OCI-LY1 (cell line): ENCODE measurements at regions not wholly inside any gene's neighbourhood (a gene's known extent, or its start where the extent isn't known, plus 50 kb on each side); places are given as distances from the start of the nearest gene placed in this dataset.

Source experiments
- H2AFZ ChIP-seq: fragments of 200-600 bp; sonication (generic), shearing (Covaris generic); 2 replicates; pipeline ENCODE4 v1.6.0; 2014; ENCODE audit warnings: antibody characterized with exemption, mild to moderate bottlenecking, low read length
- H3F3A ChIP-seq: fragments of 200-600 bp; sonication (generic), shearing (Covaris generic); 2 replicates; pipeline ENCODE4 v1.6.0; 2014; ENCODE audit warnings: mild to moderate bottlenecking, antibody characterized with exemption, low read length, moderate library complexity; ENCODE audit not compliant: insufficient read depth
- H3K27ac ChIP-seq: fragments of 200-600 bp; sonication (generic); 2 replicates; pipeline ENCODE4 v1.5.1; 2014; ENCODE audit warnings: low read length, mixed run types, mild to moderate bottlenecking, low read depth; ENCODE audit not compliant: poor library complexity, severe bottlenecking
- H3K27me3 ChIP-seq: fragments of 200-600 bp; sonication (generic); 2 replicates; pipeline ENCODE4 v1.6.0; 2014; ENCODE audit warnings: antibody characterized with exemption, mild to moderate bottlenecking, low read length, moderate library complexity; ENCODE audit not compliant: insufficient read depth
- H3K36me3 ChIP-seq: fragments of 200-600 bp; sonication (generic); 2 replicates; pipeline ENCODE4 v1.6.1; 2014; ENCODE audit warnings: mild to moderate bottlenecking, antibody characterized with exemption, low read length, moderate library complexity, mixed read lengths; ENCODE audit not compliant: insufficient read depth
- H3K4me1 ChIP-seq: fragments of 200-600 bp; sonication (generic); 2 replicates; pipeline ENCODE4 v1.5.1; 2014; ENCODE audit warnings: mild to moderate bottlenecking, low read length, moderate library complexity; ENCODE audit not compliant: insufficient read depth, severe bottlenecking
- H3K4me2 ChIP-seq: fragments of 200-600 bp; sonication (generic), shearing (Covaris generic); 2 replicates; pipeline ENCODE4 v1.6.1; 2014; ENCODE audit warnings: low read length
- H3K4me3 ChIP-seq: fragments of 200-600 bp; sonication (generic); 2 replicates; pipeline ENCODE4 v1.5.1; 2014; ENCODE audit warnings: low read length, low read depth, mild to moderate bottlenecking, mixed read lengths; ENCODE audit not compliant: poor library complexity, severe bottlenecking
- H3K79me2 ChIP-seq: fragments of 200-600 bp; shearing (Covaris generic); 2 replicates; pipeline ENCODE4 v1.6.1; 2016; ENCODE audit warnings: mixed run types, low read length, mixed read lengths; ENCODE audit not compliant: insufficient read depth
- H3K9ac ChIP-seq: fragments of 200-600 bp; sonication (generic), shearing (Covaris generic); 2 replicates; pipeline ENCODE4 v1.6.1; 2014; ENCODE audit warnings: mild to moderate bottlenecking, low read length, mixed read lengths
- H3K9me2 ChIP-seq: fragments of 200-600 bp; sonication (generic), shearing (Covaris generic); 2 replicates; pipeline ENCODE4 v1.6.1; 2014; ENCODE audit warnings: low read depth, mild to moderate bottlenecking, low read length, mixed read lengths
- H3K9me3 ChIP-seq: fragments of 200-600 bp; shearing (Covaris generic); 2 replicates; pipeline ENCODE4 v1.6.1; 2014; ENCODE audit warnings: low read length, mixed read lengths
- H4K20me1 ChIP-seq: fragments of 200-600 bp; sonication (generic), shearing (Covaris generic); 2 replicates; pipeline ENCODE4 v1.6.0; 2016; ENCODE audit warnings: mild to moderate bottlenecking, low read length; ENCODE audit not compliant: insufficient read depth
- EZH2 ChIP-seq: fragments of 200-600 bp; sonication (generic), shearing (Covaris generic); IDR thresholded peaks from 2 replicates; pipeline ENCODE4 v1.8.0; 2017; ENCODE audit warnings: borderline replicate concordance, mixed run types, mild to moderate bottlenecking, antibody characterized with exemption, low read length, moderate library complexity, mixed read lengths
- TF ChIP-seq, protein P1 (sequence below): fragments of 200-600 bp; sonication (generic), shearing (Covaris generic); IDR thresholded peaks from 2 replicates; pipeline ENCODE4 v1.5.1; 2017; ENCODE audit warnings: mild to moderate bottlenecking, antibody characterized with exemption, low read length, moderate library complexity, mixed read lengths

DNA sequence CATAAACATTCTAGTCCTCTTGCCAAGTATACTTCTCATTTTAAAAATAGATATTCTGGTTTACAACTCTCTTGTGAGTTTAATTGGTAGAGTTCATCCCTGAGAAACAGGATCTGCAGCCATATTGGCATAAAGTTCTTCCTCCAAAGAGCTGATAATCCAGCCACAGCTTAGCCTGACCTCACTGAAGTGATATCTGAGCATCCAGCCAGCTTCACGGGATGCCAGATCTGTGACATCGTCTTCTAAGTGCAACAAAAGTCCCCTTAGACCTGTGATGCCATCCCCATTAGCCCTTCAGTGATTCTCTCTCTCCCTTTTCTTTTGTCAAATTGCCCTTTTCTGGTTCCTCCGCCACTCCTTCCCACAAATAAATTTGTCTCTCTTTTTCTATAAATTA, 180.6 kb upstream of the STXBP5 start:
- H3K9me3 ChIP-seq = no peaks in the 10 kb centered on the region
- no peaks in the 10 kb centered on the region for H3K36me3 ChIP-seq
- no peak overlapping the region for H3K4me3 ChIP-seq
- no peak overlapping the region for H2AFZ ChIP-seq
- H3K27me3 ChIP-seq = no peaks in the 10 kb centered on the region
- no peaks in the 10 kb centered on the region for H3F3A ChIP-seq
- H3K4me1 ChIP-seq = no peaks in the 10 kb centered on the region
- H3K9ac ChIP-seq = no peak overlapping the region
- no peak overlapping the region for H3K27ac ChIP-seq
- no peak overlapping the region for H3K4me2 ChIP-seq
- H3K9me2 ChIP-seq = no peaks in the 10 kb centered on the region
- no peaks in the 10 kb centered on the region for H3K79me2 ChIP-seq
- H4K20me1 ChIP-seq = no peaks in the 10 kb centered on the region
- TF ChIP-seq EZH2 = no peak
- TF ChIP-seq, protein P1, sequence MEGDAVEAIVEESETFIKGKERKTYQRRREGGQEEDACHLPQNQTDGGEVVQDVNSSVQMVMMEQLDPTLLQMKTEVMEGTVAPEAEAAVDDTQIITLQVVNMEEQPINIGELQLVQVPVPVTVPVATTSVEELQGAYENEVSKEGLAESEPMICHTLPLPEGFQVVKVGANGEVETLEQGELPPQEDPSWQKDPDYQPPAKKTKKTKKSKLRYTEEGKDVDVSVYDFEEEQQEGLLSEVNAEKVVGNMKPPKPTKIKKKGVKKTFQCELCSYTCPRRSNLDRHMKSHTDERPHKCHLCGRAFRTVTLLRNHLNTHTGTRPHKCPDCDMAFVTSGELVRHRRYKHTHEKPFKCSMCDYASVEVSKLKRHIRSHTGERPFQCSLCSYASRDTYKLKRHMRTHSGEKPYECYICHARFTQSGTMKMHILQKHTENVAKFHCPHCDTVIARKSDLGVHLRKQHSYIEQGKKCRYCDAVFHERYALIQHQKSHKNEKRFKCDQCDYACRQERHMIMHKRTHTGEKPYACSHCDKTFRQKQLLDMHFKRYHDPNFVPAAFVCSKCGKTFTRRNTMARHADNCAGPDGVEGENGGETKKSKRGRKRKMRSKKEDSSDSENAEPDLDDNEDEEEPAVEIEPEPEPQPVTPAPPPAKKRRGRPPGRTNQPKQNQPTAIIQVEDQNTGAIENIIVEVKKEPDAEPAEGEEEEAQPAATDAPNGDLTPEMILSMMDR = no peak

DNA sequence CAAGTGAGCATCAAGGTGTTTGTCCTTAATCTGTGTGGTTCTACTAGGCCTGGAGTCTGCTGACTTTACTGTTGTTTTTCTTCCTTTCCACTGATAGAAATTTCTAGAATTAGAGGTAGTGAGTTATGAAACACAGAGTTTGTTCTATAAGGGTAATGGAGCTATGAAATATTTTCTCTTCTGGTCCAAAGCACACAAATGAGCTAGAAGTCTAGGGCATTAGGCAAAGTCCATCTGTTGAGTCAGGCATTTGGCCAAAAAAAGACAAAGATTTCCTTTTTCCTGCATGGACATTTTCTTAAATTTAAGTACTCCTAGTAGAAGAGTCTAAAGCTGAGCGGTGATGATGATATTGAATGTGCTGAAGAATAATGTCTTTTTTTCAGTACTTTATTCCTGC, 174.3 kb upstream of the STXBP5 start:
- H3F3A ChIP-seq = no peaks in the 10 kb centered on the region
- no peaks in the 10 kb centered on the region for H3K4me1 ChIP-seq
- no peak overlapping the region for H3K27ac ChIP-seq

DNA sequence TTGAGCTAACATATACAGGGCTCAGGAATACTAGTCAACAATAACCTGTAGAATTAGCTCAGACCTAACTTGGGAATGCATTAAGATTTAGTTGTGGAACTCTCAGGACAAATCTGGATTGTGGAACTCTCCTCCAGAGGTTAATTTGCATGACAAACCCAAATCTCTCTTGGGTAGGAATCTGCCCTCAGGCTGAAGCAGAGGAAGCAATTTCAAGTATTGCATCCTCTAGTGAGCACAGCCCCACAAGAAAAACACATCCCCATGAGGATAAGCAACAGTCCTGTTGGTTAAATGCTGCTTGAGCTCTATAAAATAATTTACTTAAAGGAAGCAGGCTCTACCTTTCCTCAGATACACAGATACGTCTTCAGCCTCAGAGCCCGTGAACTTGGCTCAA, 170.9 kb upstream of the STXBP5 start:
- Histone ChIP-seq H3K4me3 (no peak overlapping the region), H3K27me3 (no peaks in the 10 kb centered on the region), H4K20me1 (no peaks in the 10 kb centered on the region), H3K9me3 (no peaks in the 10 kb centered on the region), H3K4me1 (no peaks in the 10 kb centered on the region), H3K9me2 (no peaks in the 10 kb centered on the region), H3K79me2 (no peaks in the 10 kb centered on the region), H3K36me3 (no peaks in the 10 kb centered on the region), H3F3A (no peaks in the 10 kb centered on the region), H3K4me2 (no peak overlapping the region), H3K9ac (no peak overlapping the region), H2AFZ (no peak overlapping the region), H3K27ac (no peak overlapping the region)
- no peak for TF ChIP-seq EZH2
- TF ChIP-seq, protein P1 = no peak

More for the DNA sequence above, 174.3 kb upstream of the STXBP5 start:
- no peak overlapping the region for H2AFZ ChIP-seq
- H3K79me2 ChIP-seq = no peaks in the 10 kb centered on the region
- no peaks in the 10 kb centered on the region for H3K9me3 ChIP-seq
- no peaks in the 10 kb centered on the region for H4K20me1 ChIP-seq
- H3K36me3 ChIP-seq = no peaks in the 10 kb centered on the region
- no peak overlapping the region for H3K4me2 ChIP-seq
- no peaks in the 10 kb centered on the region for H3K9me2 ChIP-seq
- no peaks in the 10 kb centered on the region for H3K27me3 ChIP-seq
- no peak overlapping the region for H3K9ac ChIP-seq
- TF ChIP-seq, protein P1 = no peak
- no peak for TF ChIP-seq EZH2
- no peak overlapping the region for H3K4me3 ChIP-seq
